DMS153 (cell line): ENCODE measurements at regions not wholly inside any gene's neighbourhood (a gene's known extent, or its start where the extent isn't known, plus 50 kb on each side); places are given as distances from the start of the nearest gene placed in this dataset.

Experiments used
- DNase-seq: peaks from one replicate; lab custom pipeline; 2025; lab: John Stamatoyannopoulos, UW

GRCh38 chr6:40719671-40720374 lies 132.7 kb upstream of the LRFN2 start:
- peak; percentile 58 for DNase-seq

GRCh38 chr6:40718401-40718800 lies 131.2 kb upstream of the LRFN2 start:
- DNase-seq, result no peak

DNA sequence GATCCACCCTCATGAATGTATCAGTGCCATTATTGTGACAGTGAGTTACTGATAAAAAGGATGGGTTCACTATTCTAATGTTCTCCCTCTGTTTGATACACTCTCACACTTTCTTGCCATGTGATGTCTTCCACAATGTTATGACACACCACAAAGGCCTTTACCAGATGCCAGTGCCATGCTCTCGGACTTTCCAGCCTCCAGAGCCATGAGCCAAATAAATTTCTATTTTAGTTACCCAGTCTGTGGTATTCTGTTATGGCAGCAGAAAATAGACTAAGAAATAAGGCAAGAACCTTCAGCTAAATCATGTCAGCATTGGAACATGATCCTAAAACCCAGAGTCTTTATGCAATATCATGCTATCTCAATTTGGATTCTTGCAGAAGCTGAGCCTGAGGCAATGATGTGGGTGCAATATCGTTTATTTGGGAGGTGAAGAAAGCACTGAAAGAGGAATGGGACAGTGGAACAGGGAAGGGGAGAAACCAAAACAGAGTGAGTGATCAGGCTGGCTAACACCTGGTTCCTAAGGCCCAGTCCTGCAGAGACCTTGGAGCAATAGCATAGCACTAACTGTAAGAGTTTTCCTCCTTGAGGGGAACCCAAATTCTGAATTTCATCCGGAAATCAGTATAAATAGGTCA lies 130.4 kb upstream of the LRFN2 start:
- DNase-seq, result no peak

DNA sequence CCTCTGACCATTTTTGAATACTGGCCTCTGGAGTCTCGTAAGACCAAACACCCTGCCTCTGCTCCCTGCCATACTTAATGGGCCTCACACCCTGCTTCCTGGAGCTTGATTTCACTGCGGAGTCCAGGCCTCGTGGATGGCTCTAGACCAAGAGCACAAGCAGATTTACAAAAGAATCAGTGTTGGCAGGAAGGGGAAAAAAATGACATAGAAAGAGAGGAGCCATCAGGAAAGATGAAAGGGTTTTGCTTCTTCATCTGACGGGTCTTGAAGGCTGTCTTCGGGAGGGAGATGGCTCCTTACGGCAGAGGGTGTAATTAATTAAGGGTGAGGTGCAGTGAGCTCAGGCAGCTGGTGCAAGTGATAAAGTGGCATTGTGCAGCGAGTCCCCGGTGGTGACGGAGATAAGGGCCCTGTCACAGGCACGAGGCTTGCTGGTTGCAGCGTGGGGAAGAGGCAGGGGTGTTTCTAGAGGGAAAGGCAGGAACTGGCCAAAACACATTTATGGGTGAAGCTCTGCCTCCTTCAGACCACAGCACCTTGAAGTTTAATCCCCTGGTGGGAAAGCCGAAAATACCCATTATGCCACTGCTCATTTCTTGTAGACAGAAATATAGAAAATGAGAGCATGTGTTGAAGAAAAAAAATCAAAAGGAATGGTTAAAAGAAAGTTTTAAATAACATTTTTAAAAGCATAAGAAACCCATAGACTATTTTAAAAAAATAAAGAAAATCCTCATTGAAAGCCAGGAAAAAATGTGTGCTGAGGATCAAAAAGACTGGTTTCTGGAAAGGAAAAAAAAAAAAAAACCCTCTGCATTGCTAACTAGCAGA lies 128.6 kb upstream of the LRFN2 start:
- DNase-seq, result peak; percentile 80

GRCh38 chr6:40714576-40715564 lies 127.7 kb upstream of the LRFN2 start:
- peak; percentile 96 for DNase-seq

GRCh38 chr6:40714143-40714542 lies 127.0 kb upstream of the LRFN2 start:
- DNase-seq, result no peak

DNA sequence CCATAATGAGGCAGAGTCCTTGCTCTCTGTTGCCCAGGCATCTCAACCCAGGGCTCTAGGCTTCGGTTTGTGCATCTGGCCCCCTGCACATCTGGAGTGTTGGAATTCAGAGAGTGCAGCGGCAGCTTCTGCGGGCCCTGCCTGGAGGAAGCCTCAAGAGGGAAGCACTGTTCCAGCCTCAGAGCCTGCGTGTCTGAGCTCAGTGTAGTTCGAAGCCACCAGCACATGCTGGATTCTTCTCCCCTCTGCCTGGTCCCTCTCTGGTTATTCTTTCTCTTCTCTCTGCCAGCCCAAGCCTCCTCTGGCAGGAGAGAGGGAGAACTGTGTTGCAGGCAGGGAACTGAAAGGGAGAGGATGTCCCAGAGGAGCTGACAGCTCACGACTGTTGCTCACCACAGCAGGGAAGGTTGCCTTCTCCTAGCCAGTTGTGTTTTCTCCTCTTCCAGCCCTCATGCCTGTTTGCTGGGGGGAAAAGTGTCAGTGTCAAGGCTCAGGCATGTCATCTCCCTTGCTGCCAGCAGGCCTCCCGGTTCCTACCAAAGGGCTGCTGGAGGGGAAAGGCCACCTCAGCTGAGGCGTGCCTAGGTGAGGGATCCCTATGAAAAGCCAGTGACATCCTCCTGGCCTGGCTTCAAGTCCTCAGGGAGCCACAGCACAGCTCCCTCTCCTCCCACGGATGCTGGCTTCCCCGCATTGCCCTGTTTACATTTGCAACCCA lies 126.0 kb upstream of the LRFN2 start:
- DNase-seq, result peak; percentile 6

GRCh38 chr6:40710626-40711330 lies 123.6 kb upstream of the LRFN2 start:
- DNase-seq, result peak; percentile 49

DNA sequence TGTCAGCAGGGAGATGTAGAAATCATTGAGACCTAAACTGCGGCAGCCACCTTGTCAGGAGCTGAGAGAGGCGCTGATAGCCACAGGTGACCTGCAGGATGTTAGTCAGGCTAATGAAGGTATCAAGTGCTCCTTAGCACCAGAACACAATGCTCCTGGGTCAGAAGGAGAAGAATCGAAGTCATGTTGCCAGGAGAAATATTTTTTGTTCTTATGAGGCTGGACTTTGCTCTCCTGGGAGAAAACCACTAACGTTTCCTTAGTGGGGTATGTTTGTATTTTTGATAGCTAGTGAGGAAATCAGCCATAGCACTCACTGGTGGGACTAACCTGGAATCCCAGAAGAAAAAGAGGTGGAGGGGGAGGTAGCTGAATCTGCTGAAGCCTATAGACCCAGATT lies 120.9 kb upstream of the LRFN2 start:
- DNase-seq, result no peak

DNA sequence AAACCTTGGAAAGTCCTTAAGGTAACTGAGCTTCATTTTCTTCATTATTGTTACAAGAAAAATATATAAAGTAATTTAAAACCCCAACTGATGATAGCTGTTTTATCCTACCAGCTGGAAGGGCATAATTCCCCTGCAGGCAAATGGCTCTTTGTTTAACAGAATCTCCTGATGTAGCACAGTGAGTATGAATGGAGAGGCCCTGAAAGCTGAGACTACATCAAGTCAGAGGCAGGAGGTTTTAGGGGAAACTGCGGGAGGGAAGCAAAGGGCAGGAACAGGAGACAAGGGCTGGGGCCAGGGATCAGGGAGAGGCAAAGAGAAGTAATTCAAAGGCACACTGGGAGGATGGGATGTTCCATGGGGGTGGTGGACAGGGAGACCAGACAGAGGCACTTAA lies 119.0 kb upstream of the LRFN2 start:
- no peak for DNase-seq

DNA sequence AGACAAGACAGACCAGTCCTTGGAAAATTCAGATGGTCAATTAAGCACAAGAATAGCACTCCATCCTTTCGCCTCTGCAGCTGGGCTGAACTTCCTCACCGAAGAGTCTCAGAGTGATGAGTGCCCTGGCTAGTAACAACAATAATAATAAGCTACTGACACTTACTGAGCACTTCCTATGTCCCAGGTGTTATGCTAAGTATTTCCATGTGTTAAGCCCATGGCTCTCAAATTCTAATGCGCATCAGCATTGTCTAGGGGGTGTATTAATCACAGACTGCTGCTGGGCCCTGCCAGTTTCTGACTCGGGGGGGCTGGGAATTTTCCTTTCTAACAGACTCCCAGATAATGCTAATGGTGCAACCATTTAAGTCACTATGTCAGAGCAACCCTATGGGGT lies 118.2 kb upstream of the LRFN2 start:
- no peak for DNase-seq

- DNase-seq, result no peak
These were observed 114.3 kb upstream of the LRFN2 start for GRCh38 chr6:40701352-40702007.

DNA sequence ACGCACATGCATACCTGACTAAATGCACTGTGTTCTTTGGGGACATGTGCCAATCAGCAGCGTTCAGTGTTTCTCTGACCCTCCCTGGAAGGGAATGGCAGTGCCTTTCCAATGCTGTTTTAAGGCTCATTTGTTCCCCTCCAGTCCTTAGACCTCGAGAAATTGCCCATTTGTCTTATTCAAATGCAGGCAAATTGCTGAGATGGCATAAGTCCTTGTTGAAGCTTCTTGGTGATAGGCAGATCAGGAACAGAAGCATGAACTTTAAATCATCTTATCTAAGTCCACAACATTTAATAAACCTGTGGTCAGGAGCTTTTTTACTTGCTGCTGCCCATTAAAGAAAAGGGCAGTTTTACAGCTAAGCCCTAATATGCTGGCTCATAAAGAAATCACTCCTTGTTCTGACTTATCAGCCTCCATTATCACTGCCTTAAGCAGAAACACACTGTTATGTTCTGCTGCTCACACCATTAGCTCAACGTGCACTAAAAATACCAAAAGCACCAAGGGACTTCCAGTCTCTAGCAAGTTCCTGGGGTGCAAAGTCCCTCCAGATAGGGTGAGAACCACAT lies 112.9 kb upstream of the LRFN2 start:
- no peak for DNase-seq

GRCh38 chr6:40695750-40696415 lies 108.7 kb upstream of the LRFN2 start:
- DNase-seq, result peak; percentile 34

- DNase-seq, result peak; percentile 9
These were observed 108.0 kb upstream of the LRFN2 start for GRCh38 chr6:40695114-40695513.

- no peak for DNase-seq
These were observed 106.6 kb upstream of the LRFN2 start for GRCh38 chr6:40693768-40694167.

DNA sequence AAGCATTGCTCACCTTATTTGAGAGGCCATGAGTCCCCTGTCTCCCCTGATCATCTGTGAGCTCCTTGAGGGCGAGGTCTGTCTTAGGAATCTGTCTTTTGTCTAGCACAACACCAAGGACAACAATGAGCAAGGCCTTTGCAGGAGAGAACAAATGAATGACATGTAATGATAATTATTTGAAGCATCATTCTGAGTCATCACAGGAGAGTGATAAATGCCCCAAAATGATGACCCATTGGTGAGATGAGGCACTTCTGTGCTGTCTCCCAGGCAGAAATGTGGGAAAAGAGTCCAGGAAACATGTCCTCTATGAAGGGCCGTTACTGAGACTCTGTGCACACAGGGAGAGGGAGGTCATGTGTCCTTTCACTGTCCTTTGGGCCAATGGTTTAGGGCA lies 105.2 kb upstream of the LRFN2 start:
- DNase-seq, result no peak

GRCh38 chr6:40689185-40689584 lies 102.0 kb upstream of the LRFN2 start:
- DNase-seq, result no peak

DNA sequence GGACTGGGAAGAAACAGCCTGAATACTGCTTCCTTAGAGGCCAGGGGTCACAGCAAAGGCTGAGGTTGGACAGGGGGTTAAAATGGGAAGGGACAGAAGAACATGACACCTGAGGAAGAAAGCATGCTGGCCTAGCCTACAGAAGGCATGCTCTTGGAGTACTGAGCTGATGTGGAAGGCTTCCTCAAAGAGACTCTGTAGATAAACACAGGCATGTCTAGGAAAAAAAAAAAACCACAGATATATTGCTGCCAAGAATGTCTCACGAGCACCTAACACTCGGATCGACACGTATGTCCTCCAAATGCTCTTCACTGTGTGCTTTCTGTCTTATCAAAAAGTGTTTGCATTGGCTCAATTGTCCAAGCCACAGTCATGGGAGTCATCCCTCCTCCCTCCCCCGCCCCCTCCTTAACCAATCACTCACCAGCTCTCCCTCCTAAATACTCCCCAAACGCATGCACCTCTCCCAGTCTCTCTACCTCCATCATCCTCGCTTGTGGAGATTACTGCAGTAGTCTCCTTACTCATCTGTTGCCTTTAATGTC lies 101.1 kb upstream of the LRFN2 start:
- no peak for DNase-seq
